Liver (tissue), 8 donors: ENCODE measurements at regions not wholly inside any gene's neighbourhood (a gene's known extent, or its start where the extent isn't known, plus 50 kb on each side); places are given as distances from the start of the nearest gene placed in this dataset.

Experiments used
- DNase-seq: peaks from one replicate; pipeline ENCODE4 v3.0.0-alpha.2; 2017; ENCODE audit warnings: low spot score
- H3K27ac ChIP-seq, 2 donors: one replicate each; pipeline ENCODE4 v1.7.0; 2013; ENCODE audit warnings: inconsistent platforms in 2 of 2, low read length in 2 of 2, control low read depth in 1 of 2, low read depth in 1 of 2, mild to moderate bottlenecking in 1 of 2
- H3K27me3 ChIP-seq, 4 donors: one replicate each; pipeline versions ENCODE4 v1.6.1 to v1.7.0; 2013; ENCODE audit warnings: low read length in 3 of 4, inconsistent platforms in 1 of 4, mild to moderate bottlenecking in 1 of 4, moderate library complexity in 1 of 4; ENCODE audit not compliant: control insufficient read depth in 4 of 4, insufficient read depth in 4 of 4
- H3K36me3 ChIP-seq, 4 donors: one replicate each; pipeline versions ENCODE4 v1.6.1 to v1.7.0; 2013; ENCODE audit warnings: low read length in 3 of 4, mild to moderate bottlenecking in 3 of 4, low read depth in 1 of 4, moderate library complexity in 1 of 4; ENCODE audit not compliant: control insufficient read depth in 4 of 4, insufficient read depth in 3 of 4
- H3K4me1 ChIP-seq, 4 donors: one replicate each; pipeline versions ENCODE4 v1.6.1 to v1.7.0; 2013; ENCODE audit warnings: low read length in 3 of 4, mild to moderate bottlenecking in 3 of 4, moderate library complexity in 1 of 4; ENCODE audit not compliant: control insufficient read depth in 4 of 4, insufficient read depth in 4 of 4
- H3K4me3 ChIP-seq, 3 donors: one replicate each; pipeline versions ENCODE4 v1.6.1 to v1.7.0; 2013; ENCODE audit warnings: low read length in 3 of 3, control low read depth in 1 of 3, low read depth in 1 of 3, mild to moderate bottlenecking in 1 of 3
- H3K9ac ChIP-seq, 2 donors: one replicate each; pipeline ENCODE4 v1.7.0; 2013; ENCODE audit warnings: low read length in 2 of 2, mild to moderate bottlenecking in 2 of 2, moderate library complexity in 2 of 2, control low read depth in 1 of 2, low read depth in 1 of 2
- H3K9me3 ChIP-seq, 4 donors: one replicate each; pipeline versions ENCODE4 v1.6.1 to v1.7.0; 2013; ENCODE audit warnings: low read length in 3 of 4; ENCODE audit not compliant: control insufficient read depth in 4 of 4
- CTCF ChIP-seq: fragments of 150-350 bp; IDR thresholded peaks from 2 replicates; pipeline ENCODE4 v1.5.1; 2017; ENCODE audit warnings: improper control_type of control experiment, low read depth, low read length; ENCODE audit not compliant: missing input control
- EGR1 ChIP-seq, 2 donors: IDR thresholded peaks; 2 replicates each; pipeline ENCODE4 v1.6.1; 2016 to 2018; ENCODE audit warnings: antibody characterized with exemption in 2 of 2, low read depth in 2 of 2
- GABPA ChIP-seq, 2 donors: IDR thresholded peaks in 1 of 2; conservative IDR thresholded peaks in 1 of 2; 2 replicates each; pipeline ENCODE4 v1.6.1; 2016; ENCODE audit warnings: antibody characterized with exemption in 2 of 2, mild to moderate bottlenecking in 1 of 2, moderate library complexity in 1 of 2
- HNF4A ChIP-seq, 2 donors: conservative IDR thresholded peaks; 2 replicates each; pipeline ENCODE4 v1.6.1; 2016; ENCODE audit warnings: antibody characterized with exemption in 2 of 2, mild to moderate bottlenecking in 2 of 2
- HNF4G ChIP-seq: IDR thresholded peaks from 2 replicates; pipeline ENCODE4 v1.6.1; 2016; ENCODE audit warnings: antibody characterized with exemption
- MAX ChIP-seq: IDR thresholded peaks from 2 replicates; pipeline ENCODE4 v1.6.1; 2016; ENCODE audit warnings: antibody characterized with exemption
- NR2F2 ChIP-seq: IDR thresholded peaks from 2 replicates; pipeline ENCODE4 v1.6.1; 2016; ENCODE audit warnings: antibody characterized with exemption
- RAD21 ChIP-seq, 2 donors: IDR thresholded peaks; 2 replicates each; pipeline ENCODE4 v1.6.1; 2016; ENCODE audit warnings: antibody characterized with exemption in 2 of 2, mild to moderate bottlenecking in 2 of 2
- RXRA ChIP-seq, 2 donors: IDR thresholded peaks; 2 replicates each; pipeline ENCODE4 v1.6.1; 2017 to 2018; ENCODE audit warnings: antibody characterized with exemption in 2 of 2, mild to moderate bottlenecking in 1 of 2
- SP1 ChIP-seq: IDR thresholded peaks from 2 replicates; pipeline ENCODE4 v1.6.1; 2018; ENCODE audit warnings: antibody characterized with exemption, mild to moderate bottlenecking
- TAF1 ChIP-seq: conservative IDR thresholded peaks from 2 replicates; pipeline ENCODE4 v1.6.1; 2016; ENCODE audit warnings: antibody characterized with exemption, mild to moderate bottlenecking
- YY1 ChIP-seq: IDR thresholded peaks from 2 replicates; pipeline ENCODE4 v1.6.1; 2016; ENCODE audit warnings: antibody characterized with exemption, mild to moderate bottlenecking
- WGBS: extraction: QIAGEN DNeasy Blood & Tissue Kit; methylation state at CpG from one replicate; pipeline ENCODE4 v1.1.7; 2013; 5-methylcytosine and 5-hydroxymethylcytosine counted together
- TF ChIP-seq, protein P1 (sequence below): IDR thresholded peaks from 2 replicates; pipeline ENCODE4 v1.6.1; 2016; ENCODE audit warnings: antibody characterized with exemption
- TF ChIP-seq, protein P2 (sequence below): IDR thresholded peaks from 2 replicates; pipeline ENCODE4 v1.6.1; 2016; ENCODE audit warnings: antibody characterized with exemption
- TF ChIP-seq, protein P3 (sequence below): IDR thresholded peaks from 2 replicates; pipeline ENCODE4 v1.6.1; 2016; ENCODE audit warnings: antibody characterized with exemption, mild to moderate bottlenecking
- donor health status: healthy.
- donor health status: healthy.
- donor health status: healthy.
- donor health status: healthy.
- donor health status: healthy.

DNA sequence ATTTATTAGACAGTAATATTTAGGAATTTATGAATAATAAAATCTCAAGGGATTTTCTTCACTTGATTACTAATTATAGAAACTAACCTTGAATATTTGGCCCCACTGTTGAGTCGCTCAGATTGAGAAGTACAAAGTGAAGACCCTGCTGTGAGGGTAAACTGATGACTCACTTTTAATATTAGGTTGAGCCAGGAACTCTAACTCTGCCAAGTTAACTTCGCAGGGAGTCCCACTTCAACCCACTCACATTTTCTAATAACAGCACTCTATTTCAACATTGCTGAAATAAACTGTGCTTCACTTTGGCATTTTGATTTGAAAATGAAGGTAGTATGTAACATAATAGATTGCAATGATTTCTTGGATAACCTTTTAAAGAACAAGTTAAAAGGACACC lies 200.7 kb downstream of the POLR1F start:
- TF ChIP-seq TAF1 (no peak), NR2F2 (no peak), MAX (no peak)
- TF ChIP-seq, protein P1, sequence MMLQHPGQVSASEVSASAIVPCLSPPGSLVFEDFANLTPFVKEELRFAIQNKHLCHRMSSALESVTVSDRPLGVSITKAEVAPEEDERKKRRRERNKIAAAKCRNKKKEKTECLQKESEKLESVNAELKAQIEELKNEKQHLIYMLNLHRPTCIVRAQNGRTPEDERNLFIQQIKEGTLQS, result no peak
- no peak overlapping the region for H3K9ac ChIP-seq
- 56% methylated on average over 2 of the region's 2 CpGs for WGBS
- H3K27ac ChIP-seq, result no peak overlapping the region
- H3K9me3 ChIP-seq, result no peaks in the 10 kb centered on the region
- no peak overlapping the region for H3K4me3 ChIP-seq
- H3K27me3 ChIP-seq, result no peaks in the 10 kb centered on the region
- no peak for DNase-seq
- H3K36me3 ChIP-seq, result no peaks in the 10 kb centered on the region
- H3K4me1 ChIP-seq, result no peaks in the 10 kb centered on the region

DNA sequence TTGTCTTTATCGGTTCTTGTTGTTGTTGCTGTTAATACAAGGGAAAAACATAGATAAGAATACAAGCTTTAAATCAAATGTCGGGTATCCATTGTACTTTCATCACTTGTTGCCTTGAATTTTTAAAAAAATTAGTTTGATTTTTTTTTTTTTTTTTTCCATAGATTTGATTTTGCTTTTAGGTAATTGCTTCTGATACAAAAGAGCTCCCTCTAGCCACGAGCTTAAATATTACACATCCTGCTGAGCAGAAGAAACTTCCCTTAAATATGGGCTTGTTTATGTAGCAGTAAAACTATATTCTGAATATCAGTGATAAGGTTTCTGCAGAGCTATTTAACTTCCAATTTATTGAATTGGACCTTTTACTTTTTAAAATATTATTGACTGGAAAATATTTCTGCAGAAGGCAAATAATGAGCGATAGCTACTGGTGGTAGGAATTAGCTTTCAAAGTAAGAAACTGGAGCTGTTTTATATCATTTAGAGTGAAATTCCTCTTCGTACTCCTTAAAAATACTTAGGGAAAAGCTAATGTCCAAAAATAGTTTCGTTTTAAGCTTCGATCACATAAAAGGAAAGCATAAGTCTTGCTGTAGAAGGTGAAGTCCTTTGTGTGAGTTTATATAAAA lies 216.9 kb downstream of the POLR1F start:
- no peak for DNase-seq
- 48% methylated on average over 7 of the region's 7 CpGs for WGBS

More for the DNA sequence above, 216.9 kb downstream of the POLR1F start:
- Histone ChIP-seq H3K4me3 (no peak overlapping the region), H3K4me1 (no peaks in the 10 kb centered on the region), H3K36me3 (no peaks in the 10 kb centered on the region), H3K27me3 (no peaks in the 10 kb centered on the region), H3K9ac (no peak overlapping the region), H3K9me3 (no peaks in the 10 kb centered on the region), H3K27ac (no peak overlapping the region)
- no peak for TF ChIP-seq EGR1 (IDR thresholded peaks at IDR 0.05; ENCODE audit: low read depth in 2 of 2)
- TF ChIP-seq, protein P2, sequence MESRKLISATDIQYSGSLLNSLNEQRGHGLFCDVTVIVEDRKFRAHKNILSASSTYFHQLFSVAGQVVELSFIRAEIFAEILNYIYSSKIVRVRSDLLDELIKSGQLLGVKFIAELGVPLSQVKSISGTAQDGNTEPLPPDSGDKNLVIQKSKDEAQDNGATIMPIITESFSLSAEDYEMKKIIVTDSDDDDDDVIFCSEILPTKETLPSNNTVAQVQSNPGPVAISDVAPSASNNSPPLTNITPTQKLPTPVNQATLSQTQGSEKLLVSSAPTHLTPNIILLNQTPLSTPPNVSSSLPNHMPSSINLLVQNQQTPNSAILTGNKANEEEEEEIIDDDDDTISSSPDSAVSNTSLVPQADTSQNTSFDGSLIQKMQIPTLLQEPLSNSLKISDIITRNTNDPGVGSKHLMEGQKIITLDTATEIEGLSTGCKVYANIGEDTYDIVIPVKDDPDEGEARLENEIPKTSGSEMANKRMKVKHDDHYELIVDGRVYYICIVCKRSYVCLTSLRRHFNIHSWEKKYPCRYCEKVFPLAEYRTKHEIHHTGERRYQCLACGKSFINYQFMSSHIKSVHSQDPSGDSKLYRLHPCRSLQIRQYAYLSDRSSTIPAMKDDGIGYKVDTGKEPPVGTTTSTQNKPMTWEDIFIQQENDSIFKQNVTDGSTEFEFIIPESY, result no peak
- TF ChIP-seq, protein P3, sequence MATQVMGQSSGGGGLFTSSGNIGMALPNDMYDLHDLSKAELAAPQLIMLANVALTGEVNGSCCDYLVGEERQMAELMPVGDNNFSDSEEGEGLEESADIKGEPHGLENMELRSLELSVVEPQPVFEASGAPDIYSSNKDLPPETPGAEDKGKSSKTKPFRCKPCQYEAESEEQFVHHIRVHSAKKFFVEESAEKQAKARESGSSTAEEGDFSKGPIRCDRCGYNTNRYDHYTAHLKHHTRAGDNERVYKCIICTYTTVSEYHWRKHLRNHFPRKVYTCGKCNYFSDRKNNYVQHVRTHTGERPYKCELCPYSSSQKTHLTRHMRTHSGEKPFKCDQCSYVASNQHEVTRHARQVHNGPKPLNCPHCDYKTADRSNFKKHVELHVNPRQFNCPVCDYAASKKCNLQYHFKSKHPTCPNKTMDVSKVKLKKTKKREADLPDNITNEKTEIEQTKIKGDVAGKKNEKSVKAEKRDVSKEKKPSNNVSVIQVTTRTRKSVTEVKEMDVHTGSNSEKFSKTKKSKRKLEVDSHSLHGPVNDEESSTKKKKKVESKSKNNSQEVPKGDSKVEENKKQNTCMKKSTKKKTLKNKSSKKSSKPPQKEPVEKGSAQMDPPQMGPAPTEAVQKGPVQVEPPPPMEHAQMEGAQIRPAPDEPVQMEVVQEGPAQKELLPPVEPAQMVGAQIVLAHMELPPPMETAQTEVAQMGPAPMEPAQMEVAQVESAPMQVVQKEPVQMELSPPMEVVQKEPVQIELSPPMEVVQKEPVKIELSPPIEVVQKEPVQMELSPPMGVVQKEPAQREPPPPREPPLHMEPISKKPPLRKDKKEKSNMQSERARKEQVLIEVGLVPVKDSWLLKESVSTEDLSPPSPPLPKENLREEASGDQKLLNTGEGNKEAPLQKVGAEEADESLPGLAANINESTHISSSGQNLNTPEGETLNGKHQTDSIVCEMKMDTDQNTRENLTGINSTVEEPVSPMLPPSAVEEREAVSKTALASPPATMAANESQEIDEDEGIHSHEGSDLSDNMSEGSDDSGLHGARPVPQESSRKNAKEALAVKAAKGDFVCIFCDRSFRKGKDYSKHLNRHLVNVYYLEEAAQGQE, result no peak
- no peak for TF ChIP-seq TAF1
- no peak for TF ChIP-seq SP1
- peak; percentile 40 for TF ChIP-seq CTCF
- no peak for TF ChIP-seq NR2F2
- TF ChIP-seq GABPA (IDR thresholded peaks at IDR 0.05 in 1 of 2, conservative IDR thresholded peaks at IDR 0.05 in 1 of 2), result no peak
- TF ChIP-seq RXRA (IDR thresholded peaks at IDR 0.05), result no peak
- TF ChIP-seq YY1, result no peak
- TF ChIP-seq RAD21 (IDR thresholded peaks at IDR 0.05), result peak in 1 of 2 donors; percentile 29
- no peak for TF ChIP-seq HNF4A (conservative IDR thresholded peaks at IDR 0.05)
- TF ChIP-seq, protein P1, result no peak
- no peak for TF ChIP-seq HNF4G
- TF ChIP-seq MAX, result no peak
